GM18502 (cell line): ENCODE measurements at regions not wholly inside any gene's neighbourhood (a gene's known extent, or its start where the extent isn't known, plus 50 kb on each side); places are given as distances from the start of the nearest gene placed in this dataset.
"Not testable (repeated sequence)": the region's sequence is repeated elsewhere in the genome, so short reads cannot be mapped to it uniquely, and the experiment has no call there.

Source experiments
- ATAC-seq: cut with Tn5 transposase; IDR thresholded peaks from one replicate; pipeline ENCODE4 v1.9.1; 2021; ENCODE audit warnings: mild to moderate bottlenecking; ENCODE audit not compliant: unreplicated experiment, poor library complexity

GRCh38 chr10:3634646-3635045 is 150.4 kb downstream of the KLF6 start:
- ATAC-seq = not testable (repeated sequence)

DNA sequence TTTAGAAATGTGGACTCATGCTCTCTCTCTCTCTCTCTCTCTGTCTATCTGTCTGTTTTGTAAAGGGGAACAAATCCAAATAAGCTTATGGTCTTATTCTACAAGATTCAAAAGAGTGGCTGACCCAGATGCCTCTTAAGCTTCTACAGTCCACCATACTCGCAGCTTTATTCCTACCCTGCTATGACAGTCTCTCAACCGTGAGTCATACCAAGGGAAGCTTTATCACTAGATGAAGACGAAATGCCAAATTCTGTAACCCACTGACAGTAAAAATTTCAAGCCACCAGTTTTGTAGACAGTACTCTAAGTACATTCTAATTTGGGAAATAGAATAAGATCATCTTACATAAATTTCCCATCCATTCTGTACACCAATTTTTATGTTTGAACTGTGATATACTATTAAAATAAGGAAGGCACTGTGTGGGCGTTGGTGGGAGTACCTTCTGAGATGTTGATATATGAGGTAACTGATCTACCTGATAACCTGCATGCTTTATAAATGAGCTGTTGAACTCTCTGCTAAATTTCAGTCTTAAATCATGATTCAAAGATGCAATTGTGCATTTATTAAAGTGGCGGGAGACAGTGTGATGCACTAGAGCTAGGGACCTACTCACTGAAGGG is 153.2 kb downstream of the KLF6 start:
- no peak for ATAC-seq

DNA sequence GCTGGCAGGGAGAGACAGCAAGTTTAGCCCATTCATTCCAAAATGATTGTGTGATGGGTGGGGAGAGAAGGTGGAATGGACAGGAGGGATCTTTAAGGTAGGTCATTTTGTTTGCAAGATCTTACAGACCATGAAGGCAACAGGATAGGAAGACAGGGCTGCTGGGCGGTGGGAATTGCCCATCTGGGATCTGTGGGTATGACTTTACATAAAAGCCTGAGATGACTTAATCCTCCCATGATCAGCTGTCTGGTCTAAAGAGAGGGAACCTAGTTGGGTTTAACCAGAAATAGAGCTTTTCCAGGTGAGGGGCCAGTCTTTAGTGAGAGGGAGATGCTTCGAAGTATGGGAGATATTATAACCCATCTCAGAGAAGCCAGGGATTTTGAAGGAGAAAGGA is 153.7 kb downstream of the KLF6 start:
- ATAC-seq = no peak

DNA sequence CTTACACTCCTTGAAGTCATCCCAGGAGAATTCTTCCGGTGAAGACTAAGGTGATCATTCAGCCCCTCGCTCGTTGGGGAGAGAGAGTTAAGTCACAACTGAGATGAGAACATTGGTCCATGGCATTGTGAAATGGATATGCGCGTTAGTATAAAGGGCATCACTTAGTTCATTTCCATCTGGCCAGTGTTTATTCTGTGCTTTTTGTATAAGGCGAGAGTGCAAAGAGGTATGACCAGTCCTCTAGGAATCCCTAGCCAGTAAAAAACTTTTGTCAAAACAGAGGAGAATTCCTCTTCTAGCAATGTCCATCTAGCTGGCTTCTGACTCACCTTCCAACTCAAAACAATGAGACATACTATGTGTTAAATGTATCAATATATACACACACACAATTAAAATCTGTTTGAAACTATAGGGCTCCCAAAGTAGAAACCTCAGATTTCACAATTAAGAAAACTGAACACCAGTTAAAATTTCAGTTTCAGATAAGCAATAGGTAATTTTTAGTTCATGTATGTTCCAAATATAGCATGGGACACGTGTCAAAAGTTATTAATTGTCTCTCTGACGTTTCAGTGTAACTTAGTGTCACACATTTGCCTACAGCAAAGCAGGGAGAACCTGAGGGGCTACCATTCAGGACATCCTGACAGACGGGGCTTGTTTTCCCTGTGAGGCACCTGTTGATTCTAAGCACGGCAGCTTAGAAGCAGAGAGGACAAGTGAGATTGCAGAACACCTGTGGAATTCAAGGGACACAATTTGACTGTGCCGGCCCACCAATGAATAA is 158.9 kb downstream of the KLF6 start:
- ATAC-seq = peak; percentile 61

DNA sequence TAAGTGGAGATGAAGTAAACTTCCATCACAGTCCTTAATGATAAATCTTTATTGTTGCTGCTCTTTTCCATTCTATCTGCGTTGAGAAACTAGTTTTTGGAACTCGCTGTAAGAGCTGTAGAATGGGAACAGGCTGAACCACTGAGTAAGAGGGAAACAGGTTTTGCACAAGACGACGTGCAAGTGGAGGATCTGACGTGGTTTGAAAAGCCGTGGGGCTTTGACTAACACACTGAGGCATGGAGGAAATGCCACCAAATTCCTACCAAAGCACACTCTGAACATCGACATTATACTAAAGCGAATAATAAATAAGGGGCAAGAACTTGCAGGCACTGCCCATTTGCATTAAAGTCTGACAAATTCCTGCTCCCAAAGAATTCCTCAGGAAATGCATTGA is 160.6 kb downstream of the KLF6 start:
- no peak for ATAC-seq

DNA sequence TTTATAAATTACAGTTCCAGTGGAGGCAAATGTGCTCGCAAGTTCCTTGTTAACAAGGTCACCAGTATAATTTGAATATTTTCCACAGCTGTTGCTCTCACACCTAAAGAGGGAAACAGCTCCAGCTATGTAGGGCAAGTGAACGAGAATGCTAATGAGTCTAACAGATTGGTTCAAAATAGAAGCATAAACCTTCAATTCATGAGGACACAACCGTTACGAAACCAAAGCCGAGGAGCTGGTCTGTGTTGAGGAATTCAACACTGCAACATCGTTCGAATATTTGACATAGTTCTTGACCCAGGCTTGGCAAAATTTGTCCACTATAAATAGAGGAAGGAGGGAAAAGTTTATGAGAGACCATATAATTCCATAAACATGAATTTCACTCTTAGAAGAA is 161.3 kb downstream of the KLF6 start:
- ATAC-seq = peak; percentile 61

DNA sequence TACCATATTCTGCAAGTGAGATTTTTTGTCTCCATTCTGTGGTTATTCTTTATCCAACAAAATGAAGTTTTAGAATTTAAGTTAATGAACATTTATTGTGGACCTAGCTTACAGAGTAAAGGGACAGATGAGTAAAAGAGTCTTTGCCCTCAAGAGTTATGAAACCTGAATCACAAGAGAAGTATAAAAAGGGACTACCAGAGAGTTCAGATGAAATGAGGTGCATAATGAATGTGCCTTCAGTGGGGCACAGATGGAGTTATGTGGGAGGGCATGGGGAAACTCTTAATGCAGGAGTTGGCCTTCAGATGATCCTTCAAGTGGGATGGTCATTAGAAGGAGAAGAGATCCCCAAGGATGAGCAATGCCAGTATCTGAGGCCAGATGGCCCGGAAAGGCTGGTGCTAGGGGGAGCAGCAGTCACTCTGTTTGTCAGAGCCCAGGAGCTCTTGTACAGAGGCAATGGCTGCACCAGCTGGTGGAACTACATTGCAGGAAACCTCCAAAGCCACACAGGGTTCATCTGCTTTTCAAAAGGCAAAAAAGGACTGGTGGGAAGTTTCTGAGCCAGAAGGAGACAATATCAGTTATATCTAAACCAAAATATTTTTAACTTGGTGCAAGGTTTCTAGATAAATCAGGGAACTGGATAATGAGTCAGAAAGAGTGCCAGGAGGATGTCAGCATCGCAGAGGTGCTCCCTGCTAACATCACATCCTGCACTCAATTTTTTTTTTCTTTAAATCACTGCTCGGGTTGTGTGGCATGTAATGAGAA is 162.0 kb downstream of the KLF6 start:
- ATAC-seq = peak; percentile 61

DNA sequence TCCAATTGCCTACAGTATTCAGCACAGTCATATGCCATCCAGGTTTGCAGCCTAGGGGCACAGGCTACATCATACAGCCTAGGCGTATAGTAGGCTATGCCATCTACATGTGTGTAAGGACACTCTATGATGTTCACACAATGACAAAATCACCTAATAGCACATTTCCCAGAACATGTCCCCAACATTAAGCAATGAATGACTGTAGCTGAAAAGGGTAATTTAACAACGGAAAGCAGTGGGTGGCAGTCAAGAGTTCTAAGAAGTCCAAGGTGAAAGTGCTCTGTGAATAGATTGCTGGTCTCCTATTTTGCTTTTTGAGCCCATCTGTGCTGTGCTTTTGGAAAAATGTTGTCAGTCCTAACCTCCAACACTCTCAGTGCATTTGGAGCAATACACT is 162.6 kb downstream of the KLF6 start:
- no peak for ATAC-seq

- no peak for ATAC-seq
Observed at GRCh38 chr10:3620818-3621217, 164.2 kb downstream of the KLF6 start.

DNA sequence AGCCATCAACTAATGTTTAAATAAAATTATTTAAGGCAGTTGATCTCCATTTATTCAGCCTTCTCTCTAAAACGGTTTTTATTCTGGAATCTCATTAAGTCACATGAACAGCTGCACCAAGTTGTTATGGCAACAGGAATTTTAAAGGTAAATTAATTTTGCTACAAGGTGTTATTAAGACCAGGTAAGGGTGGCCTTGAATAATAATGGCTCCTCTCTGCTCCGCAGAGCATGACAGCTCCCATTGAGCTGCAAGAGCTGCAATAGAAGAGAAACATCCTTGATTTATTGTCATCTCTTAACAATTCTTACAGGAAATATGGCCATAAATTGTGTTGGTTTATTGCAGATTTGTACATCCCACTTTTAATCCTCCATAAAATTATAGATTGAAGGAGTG is 165.8 kb downstream of the KLF6 start:
- ATAC-seq = no peak

GRCh38 chr10:3616880-3617279 is 168.1 kb downstream of the KLF6 start:
- no peak for ATAC-seq

DNA sequence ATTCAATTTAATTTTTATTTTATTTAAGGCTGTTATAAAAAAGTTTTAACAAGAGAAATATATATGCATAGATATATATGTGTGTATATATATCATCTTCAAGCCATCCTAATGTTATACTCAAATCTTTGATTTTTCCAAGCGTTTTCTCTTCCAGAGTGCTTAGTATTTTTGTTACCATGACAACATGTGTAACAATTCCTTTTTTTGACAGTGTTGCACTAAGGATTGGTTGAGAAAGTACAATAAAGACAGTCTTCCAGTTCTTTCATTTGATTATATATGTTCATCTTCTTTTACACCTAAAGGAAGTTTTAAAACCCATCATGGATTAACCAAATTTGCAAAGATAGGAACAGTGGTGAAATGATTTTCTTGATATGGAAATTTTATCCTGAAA is 171.7 kb downstream of the KLF6 start:
- ATAC-seq = no peak

DNA sequence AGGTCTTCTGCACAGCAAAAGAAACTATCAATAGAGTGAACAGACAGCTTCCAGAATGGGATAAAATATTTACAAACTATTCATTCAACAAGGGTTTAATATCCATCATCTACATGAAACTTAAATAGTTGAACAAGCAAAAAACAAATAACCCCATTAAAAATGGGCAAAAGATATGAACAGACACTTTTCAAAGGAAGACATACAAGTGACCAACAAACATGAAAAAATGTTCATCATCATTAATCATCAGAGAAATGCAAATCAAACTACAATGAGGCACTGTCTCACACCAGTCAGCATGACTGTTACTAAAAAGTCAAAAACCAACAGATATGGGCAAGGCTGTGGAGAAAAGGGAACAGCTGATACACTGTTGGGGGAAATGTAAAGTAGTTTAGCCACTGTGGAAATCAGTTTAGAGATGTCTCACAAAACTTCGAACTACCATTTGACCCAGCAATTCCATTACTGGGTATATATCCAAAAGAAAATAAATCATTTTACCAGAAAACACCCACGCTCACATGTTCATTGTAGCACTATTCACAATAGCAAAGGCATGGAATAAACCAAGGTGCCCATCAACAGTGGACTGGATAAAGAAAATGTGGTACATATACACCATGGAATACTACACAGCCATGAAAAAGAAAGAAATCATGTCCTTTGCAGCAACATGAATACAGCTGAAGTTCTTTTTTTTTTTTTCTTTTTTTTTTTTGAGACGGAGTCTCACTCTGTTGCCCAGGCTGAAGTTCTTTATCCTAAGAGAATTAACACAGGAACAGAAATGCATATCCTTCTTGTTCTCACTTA is 172.6 kb downstream of the KLF6 start:
- ATAC-seq = no peak

GRCh38 chr10:3606309-3606708 is 178.7 kb downstream of the KLF6 start:
- no peak for ATAC-seq

- ATAC-seq = no peak
Observed at GRCh38 chr10:3605882-3606281, 179.1 kb downstream of the KLF6 start.

GRCh38 chr10:3595736-3596135 is 189.3 kb downstream of the KLF6 start:
- no peak for ATAC-seq

GRCh38 chr10:3593611-3594010 is 191.4 kb downstream of the KLF6 start:
- ATAC-seq = no peak

DNA sequence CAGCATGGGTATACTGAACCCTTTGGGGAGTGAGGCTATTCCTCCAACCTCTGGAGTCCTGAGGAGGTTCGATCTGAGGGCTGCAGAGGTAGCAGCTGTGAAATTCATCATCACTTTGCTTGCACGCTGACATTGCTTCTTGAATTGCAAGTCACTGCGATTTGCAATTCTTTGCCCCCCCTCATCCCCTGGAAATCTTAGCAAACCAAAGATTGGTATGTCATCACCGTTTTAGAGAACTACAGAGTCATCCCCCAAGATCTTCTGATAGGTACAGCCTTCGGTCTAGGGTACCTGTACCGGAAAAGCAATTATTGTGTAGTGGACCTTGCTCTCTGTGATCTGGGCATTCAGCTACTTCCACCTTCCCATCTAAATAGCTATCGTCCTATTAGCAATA is 192.6 kb downstream of the KLF6 start:
- ATAC-seq = no peak

- ATAC-seq = no peak
Observed at GRCh38 chr10:3588816-3589215, 196.2 kb downstream of the KLF6 start.

- ATAC-seq = no peak
Observed at GRCh38 chr10:3588346-3588745, 196.7 kb downstream of the KLF6 start.
